HG03442 (cell line): ENCODE measurements at regions not wholly inside any gene's neighbourhood (a gene's known extent, or its start where the extent isn't known, plus 50 kb on each side); places are given as distances from the start of the nearest gene placed in this dataset.
"Not testable (repeated sequence)": the region's sequence is repeated elsewhere in the genome, so short reads cannot be mapped to it uniquely, and the experiment has no call there.

ENCODE experiments used
- ATAC-seq: cut with Tn5 transposase; IDR thresholded peaks from one replicate; pipeline ENCODE4 v1.9.1; 2021; ENCODE audit warnings: mild to moderate bottlenecking, moderate library complexity; ENCODE audit not compliant: unreplicated experiment

GRCh38 chr5:62077823-62078550 lies 228.0 kb upstream of the KIF2A start:
- ATAC-seq = no peak

DNA sequence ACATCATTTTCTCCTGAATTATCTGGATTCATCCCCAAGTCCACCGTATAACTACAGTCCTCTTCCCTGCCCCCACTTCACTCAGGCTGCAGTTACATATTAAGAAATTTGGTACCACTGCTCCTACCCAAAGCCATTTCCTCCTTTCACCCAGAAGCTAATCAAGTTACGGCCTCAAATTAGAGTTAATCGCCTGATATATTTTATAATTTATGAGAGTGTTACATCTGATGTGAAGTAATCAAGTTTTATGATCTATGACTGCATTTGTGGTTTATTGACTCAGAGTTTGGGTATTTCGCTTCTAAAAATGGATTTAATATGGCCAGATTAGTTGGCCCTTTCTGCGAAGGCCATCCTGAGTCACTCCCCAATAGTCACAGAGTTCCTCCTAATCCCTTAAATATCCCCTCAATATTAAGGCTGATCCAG lies 223.6 kb upstream of the KIF2A start:
- ATAC-seq = no peak

GRCh38 chr5:62083247-62083646 lies 222.8 kb upstream of the KIF2A start:
- ATAC-seq = no peak

GRCh38 chr5:62083661-62084060 lies 222.3 kb upstream of the KIF2A start:
- no peak for ATAC-seq

DNA sequence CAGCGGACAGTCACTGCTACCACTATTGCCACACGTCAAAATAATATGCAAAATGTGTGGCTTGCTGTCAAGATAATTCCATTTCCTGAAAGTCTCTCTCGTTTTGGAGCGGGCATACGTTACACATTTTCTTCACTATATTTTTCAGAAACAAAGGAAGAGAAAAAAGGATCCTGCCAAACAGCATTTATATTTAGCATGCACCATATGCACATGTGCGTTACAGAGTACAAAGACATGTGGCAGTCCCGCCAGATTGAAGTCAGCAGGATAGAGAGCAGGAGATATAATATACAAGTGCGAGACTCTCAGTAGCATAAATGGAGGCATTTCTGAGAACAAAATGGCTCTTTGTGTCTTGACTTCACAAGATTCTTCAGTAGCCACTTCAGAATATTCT lies 221.6 kb upstream of the KIF2A start:
- ATAC-seq = no peak

DNA sequence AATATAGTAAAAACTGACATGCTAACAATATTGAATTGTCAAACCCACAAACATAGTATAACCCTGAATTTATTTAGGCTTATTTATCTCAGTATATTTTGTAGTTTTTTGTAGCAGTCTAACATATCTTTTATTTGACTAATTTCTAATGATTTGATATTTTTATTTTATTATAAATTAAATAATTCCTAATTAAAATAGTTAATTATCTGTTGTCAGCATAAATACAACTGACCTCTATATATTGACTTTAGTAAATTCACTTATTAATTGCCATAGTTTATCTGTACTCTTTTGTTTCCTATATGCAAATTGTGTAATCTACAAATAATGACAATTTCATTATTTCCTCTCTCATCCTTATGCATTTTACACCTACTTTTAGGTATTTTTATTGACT lies 215.1 kb upstream of the KIF2A start:
- no peak for ATAC-seq

GRCh38 chr5:62093411-62093810 lies 212.6 kb upstream of the KIF2A start:
- ATAC-seq = no peak

DNA sequence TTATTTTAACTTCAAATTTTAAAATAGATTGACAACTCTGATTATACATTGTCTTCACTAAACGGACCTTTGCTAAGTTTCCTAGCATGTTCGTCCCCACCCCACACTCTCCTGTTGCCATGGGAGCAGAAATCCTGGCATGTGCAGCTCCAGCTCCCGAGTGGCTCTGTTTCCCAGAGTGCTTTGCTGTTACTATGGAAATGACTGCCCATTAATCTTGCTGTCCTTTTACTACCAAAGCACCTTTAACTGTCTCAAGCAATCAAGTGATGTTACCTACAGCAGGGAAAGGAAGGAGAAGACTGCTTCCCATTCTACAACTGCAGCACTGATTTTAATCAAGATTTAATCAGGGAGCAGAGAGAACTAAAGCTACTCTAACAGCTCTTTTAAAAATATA lies 212.0 kb upstream of the KIF2A start:
- ATAC-seq = no peak

DNA sequence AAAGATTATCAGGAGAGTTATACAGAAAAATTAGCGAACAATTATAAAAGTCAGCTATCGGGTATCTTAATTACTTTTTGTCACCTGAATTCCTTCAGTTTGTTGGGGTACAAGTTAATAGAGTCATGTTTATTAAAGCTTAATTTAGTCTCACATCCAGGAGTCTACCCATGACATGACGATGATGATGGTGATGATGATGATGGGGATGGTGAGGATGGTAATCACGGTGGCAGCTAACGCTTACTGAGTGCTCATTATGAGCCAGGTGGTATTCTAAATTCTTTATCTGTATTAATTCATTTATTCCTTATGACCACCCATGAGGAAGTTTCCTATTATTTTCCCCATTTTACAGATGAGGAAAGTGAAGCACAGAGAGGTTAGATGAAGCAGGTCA lies 208.6 kb upstream of the KIF2A start:
- ATAC-seq = no peak

- ATAC-seq = no peak
Measured at GRCh38 chr5:62100201-62100600, 205.8 kb upstream of the KIF2A start.

- ATAC-seq = not testable (repeated sequence)
Measured at GRCh38 chr5:62103863-62104262, 202.1 kb upstream of the KIF2A start.

DNA sequence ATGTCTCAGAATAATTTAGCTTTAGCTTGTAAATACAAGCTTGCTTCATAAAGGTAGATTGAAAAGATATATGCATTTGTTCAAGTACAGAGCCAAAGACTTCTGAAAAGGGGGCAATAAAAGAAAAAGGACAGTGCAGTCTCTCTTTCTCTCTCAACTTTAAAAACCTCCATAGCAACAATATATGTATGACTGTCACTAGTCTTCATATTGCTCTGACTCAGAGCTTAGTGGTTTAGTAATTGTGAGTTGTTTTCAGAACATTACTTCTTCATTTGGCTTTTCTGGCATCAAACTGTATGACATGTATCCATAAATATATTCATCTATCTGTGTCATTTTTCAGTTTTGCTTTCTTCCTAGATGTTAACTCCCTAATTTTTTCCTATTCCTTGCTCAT lies 194.6 kb upstream of the KIF2A start:
- ATAC-seq = no peak

- no peak for ATAC-seq
Measured at GRCh38 chr5:62112689-62113228, 193.2 kb upstream of the KIF2A start.

DNA sequence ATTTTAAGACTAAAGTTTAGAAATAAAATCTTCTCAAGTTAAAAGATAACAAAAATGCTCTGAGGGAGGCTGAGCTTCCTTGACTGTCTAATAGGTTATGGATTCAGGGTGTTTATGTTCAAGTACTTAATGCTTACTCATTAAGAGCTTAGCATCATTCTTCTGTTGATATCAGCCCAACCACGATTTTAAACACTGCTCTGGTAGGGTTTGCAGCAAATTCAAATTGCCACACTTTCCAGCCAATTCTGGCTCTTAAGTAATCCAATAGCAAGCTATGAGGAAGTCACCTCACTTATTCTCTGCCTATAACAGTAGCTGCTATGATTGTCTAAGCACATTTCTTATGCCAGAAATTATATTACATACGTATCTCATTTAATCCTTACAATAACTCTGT lies 191.0 kb upstream of the KIF2A start:
- no peak for ATAC-seq

GRCh38 chr5:62124266-62124665 lies 181.7 kb upstream of the KIF2A start:
- no peak for ATAC-seq

DNA sequence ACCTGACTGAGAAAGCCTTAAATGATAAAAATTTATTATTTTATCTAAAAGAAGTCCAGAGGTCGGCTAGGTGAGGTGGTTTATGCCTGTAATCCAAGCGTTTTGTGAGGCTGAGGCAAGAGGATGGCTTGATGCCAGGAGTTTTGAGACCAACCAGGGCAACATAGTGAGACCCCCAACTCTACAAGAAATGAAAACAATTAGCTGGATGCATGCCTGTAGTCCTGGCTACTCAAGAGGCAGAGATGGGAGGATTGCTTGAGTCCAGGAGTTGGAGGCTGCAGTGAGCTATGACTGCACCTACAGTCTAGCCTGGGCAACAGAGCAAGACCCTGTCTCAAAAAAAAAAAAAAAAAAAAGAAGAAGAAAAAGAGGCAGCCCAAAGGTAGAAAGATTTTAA lies 179.9 kb upstream of the KIF2A start:
- ATAC-seq = no peak

DNA sequence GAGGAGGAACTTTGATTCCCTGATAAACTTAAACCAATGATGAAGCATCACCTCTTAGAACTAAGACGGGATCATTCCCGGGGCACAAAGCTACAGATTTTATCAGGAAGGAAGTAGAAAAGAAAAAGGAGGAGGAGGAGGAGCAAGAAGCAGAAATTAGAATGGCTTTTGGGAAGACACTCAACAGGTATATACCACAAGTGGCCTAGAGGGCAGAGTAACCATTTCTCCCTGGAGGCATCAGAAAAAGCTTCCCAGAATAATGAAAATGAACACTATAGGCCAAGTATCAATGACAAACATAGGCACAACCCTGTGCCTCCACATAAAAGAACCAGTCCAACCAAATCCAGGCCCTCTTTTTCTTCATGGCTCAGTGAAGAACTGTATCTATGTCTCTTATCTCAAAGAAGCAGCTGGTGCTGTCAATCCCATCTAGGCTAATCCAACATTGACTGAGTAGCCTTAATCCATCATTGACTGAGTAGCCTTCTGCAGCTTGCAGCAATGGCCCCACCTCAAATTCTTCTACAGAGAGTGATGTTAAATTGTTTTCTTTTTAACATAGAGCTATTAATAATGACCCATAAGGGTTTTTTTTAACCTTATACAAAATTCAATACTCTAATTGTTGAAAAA lies 178.8 kb upstream of the KIF2A start:
- ATAC-seq = no peak

GRCh38 chr5:62130107-62130506 lies 175.9 kb upstream of the KIF2A start:
- no peak for ATAC-seq

- ATAC-seq = no peak
Measured at GRCh38 chr5:62132276-62132675, 173.7 kb upstream of the KIF2A start.

DNA sequence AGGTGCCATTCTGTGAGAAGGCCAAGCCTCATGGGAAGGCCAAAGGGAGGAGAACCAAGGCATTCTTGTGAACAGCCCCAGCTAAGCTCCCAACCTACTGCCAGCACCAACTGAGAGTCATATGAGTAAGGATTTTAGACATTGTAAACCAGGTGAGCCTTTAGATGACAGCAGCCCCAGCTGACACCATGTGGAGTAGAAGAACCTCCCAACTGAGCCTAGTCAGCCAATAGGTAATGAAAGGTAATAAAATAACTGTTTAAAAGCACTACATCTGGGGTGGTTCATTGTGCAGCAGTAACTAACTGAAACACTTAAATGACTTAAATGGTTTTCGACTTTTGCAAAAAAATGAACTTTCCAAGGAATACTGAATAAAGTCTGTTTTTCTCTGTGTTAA lies 172.6 kb upstream of the KIF2A start:
- no peak for ATAC-seq

DNA sequence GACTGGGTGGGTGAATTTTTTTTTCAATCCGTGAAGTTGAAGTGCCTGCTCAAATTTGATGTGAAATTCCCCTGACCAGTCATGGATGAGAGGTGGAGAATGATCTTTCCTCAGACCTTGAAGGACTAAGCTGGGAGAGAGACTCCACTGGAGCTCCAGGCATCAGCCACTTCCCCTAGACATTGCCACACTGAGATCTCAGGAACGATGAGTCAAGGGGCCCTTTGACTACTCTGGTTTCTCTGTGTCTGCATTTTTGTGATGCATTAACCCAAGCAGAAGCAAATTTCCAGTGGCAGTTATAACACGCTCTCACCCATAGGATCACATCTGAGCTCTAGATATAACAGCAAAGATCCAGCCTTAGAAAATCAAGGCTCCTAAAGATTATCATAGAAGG lies 171.2 kb upstream of the KIF2A start:
- no peak for ATAC-seq

- no peak for ATAC-seq
Measured at GRCh38 chr5:62137628-62138027, 168.4 kb upstream of the KIF2A start.

DNA sequence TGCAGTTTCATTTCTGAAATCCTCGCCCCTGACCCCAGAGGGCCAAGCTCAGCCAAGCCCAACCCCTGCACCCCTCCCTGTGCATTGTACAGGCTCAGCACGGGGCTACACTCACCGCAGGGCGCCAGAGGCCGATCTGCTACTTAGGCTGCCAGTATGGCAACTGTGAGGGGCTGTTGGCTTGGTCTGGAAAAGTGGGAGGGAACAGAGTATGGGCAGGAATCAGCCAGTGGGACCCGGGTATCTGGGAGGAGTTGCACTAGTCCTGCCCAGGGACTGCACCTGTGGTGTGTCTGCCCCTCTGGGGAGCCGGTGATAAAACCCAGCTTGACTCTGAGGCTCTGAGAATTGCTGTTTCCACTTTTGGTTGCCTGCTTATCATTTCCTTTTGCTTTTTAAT lies 167.4 kb upstream of the KIF2A start:
- no peak for ATAC-seq
